IMR-90 (cell line): ENCODE measurements at regions not wholly inside any gene's neighbourhood (a gene's known extent, or its start where the extent isn't known, plus 50 kb on each side); places are given as distances from the start of the nearest gene placed in this dataset.

Experiments used
- ATAC-seq: fragments of 200-7000 bp; cut with Tn5 transposase; 2 replicates; pipeline ENCODE4 v1.9.1; 2020; ENCODE audit warnings: low read depth, mild to moderate bottlenecking, moderate library complexity
- BruUV-seq: library from RNA; stranded (reverse); fragments of 400-500 nt; replicated peaks from 2 replicates; lab custom pipeline; 2021; lab: Mats Ljungman, UMichigan
- CTCF ChIA-PET: fragments of 300-600 bp; formaldehyde crosslinking; extraction: SDS; loops from one replicate; lab custom pipeline; 2021; ENCODE audit warnings: antibody characterized with exemption; lab: Yijun Ruan, JAX
- POLR2A ChIA-PET: fragments of 300-600 bp; sonication (Branson Sonifier 250); formaldehyde crosslinking; loops from one replicate; lab custom pipeline; 2022; ENCODE audit warnings: antibody characterized with exemption; ENCODE audit not compliant: unreplicated experiment; lab: Charles Lee
- DNase-seq: peaks from one replicate; pipeline ENCODE4 v3.0.0; 2013
- H2AFZ ChIP-seq: replicated peaks from 2 replicates; pipeline ENCODE3; 2013; ENCODE audit warnings: low read length, mild to moderate bottlenecking; ENCODE audit not compliant: poor library complexity
- H2AK5ac ChIP-seq: 2 replicates; pipeline ENCODE4 v1.6.1; 2013; ENCODE audit warnings: low read depth, low read length, inconsistent platforms
- H2AK9ac ChIP-seq: replicated peaks from 2 replicates; pipeline ENCODE3; 2013; ENCODE audit warnings: mild to moderate bottlenecking, low read depth, low read length, moderate library complexity; ENCODE audit not compliant: poor library complexity
- H2BK120ac ChIP-seq: 2 replicates; pipeline ENCODE4 v1.6.1; 2013; ENCODE audit warnings: low read depth, low read length, inconsistent platforms
- H2BK15ac ChIP-seq: 3 replicates; pipeline ENCODE4 v1.6.1; 2013; ENCODE audit warnings: low read depth, low read length, inconsistent platforms
- H2BK20ac ChIP-seq: 2 replicates; pipeline ENCODE4 v1.6.1; 2013; ENCODE audit warnings: low read depth, mild to moderate bottlenecking, inconsistent platforms, low read length, moderate library complexity
- H2BK5ac ChIP-seq: 2 replicates; pipeline ENCODE4 v1.6.1; 2013; ENCODE audit warnings: mild to moderate bottlenecking, low read depth, low read length, inconsistent platforms; ENCODE audit not compliant: poor library complexity, severe bottlenecking
- H3K14ac ChIP-seq: replicated peaks from 2 replicates; pipeline ENCODE4 v1.6.1; 2013; ENCODE audit warnings: low read depth, low read length, inconsistent platforms
- H3K18ac ChIP-seq: 2 replicates; pipeline ENCODE4 v1.6.1; 2013; ENCODE audit warnings: low read depth, low read length, control low read depth
- H3K23ac ChIP-seq: 2 replicates; pipeline ENCODE4 v1.6.1; 2013; ENCODE audit warnings: low read depth, low read length, inconsistent platforms
- H3K27ac ChIP-seq: 2 replicates; pipeline ENCODE4 v1.5.1; 2013; ENCODE audit warnings: mild to moderate bottlenecking, control low read depth, low read length; ENCODE audit not compliant: insufficient read depth
- H3K27me3 ChIP-seq: 2 replicates; pipeline ENCODE4 v1.6.1; 2013; ENCODE audit warnings: low read length; ENCODE audit not compliant: control insufficient read depth, insufficient read depth
- H3K36me3 ChIP-seq: 2 replicates; pipeline ENCODE4 v1.6.1; 2013; ENCODE audit warnings: low read length, mixed read lengths; ENCODE audit not compliant: control insufficient read depth, insufficient read depth
- H3K4ac ChIP-seq: 2 replicates; pipeline ENCODE4 v1.6.1; 2013; ENCODE audit warnings: low read depth, low read length, inconsistent platforms
- H3K4me1 ChIP-seq: 2 replicates; pipeline ENCODE4 v1.6.1; 2013; ENCODE audit warnings: low read length, mixed read lengths; ENCODE audit not compliant: control insufficient read depth, insufficient read depth
- H3K4me2 ChIP-seq: 2 replicates; pipeline ENCODE4 v1.6.1; 2013; ENCODE audit warnings: low read depth, mild to moderate bottlenecking, control low read depth, low read length, moderate library complexity
- H3K4me3 ChIP-seq: 2 replicates; pipeline ENCODE4 v1.5.1; 2013; ENCODE audit warnings: low read depth, mild to moderate bottlenecking, control low read depth, low read length, moderate library complexity; ENCODE audit not compliant: insufficient read depth
- H3K56ac ChIP-seq: 2 replicates; pipeline ENCODE4 v1.6.1; 2013; ENCODE audit warnings: low read length, inconsistent platforms; ENCODE audit not compliant: insufficient read depth; ENCODE audit errors: extremely low read depth
- H3K79me1 ChIP-seq, 2 experiments: 2 replicates each; pipeline ENCODE4 v1.6.1; 2013; ENCODE audit warnings: low read length in 2 of 2, inconsistent platforms in 1 of 2, low read depth in 1 of 2
- H3K9ac ChIP-seq: 2 replicates; pipeline ENCODE4 v1.6.1; 2013; ENCODE audit warnings: low read depth, low read length, control low read depth
- H3K9me1 ChIP-seq: 2 replicates; pipeline ENCODE4 v1.6.1; 2013; ENCODE audit warnings: low read length, inconsistent platforms; ENCODE audit not compliant: insufficient read depth
- H3K9me3 ChIP-seq: 2 replicates; pipeline ENCODE4 v1.6.1; 2013; ENCODE audit warnings: low read length; ENCODE audit not compliant: control insufficient read depth, insufficient read depth
- H4K20me1 ChIP-seq: 2 replicates; pipeline ENCODE4 v1.6.1; 2013; ENCODE audit warnings: low read length, inconsistent platforms; ENCODE audit not compliant: insufficient read depth
- H4K5ac ChIP-seq: 2 replicates; pipeline ENCODE4 v1.6.1; 2013; ENCODE audit warnings: mild to moderate bottlenecking, low read depth, low read length, control low read depth
- H4K8ac ChIP-seq, 2 experiments: 2 replicates each; pipeline ENCODE4 v1.6.1; 2013; ENCODE audit warnings: low read depth in 2 of 2, low read length in 2 of 2, control low read depth in 1 of 2, inconsistent platforms in 1 of 2
- H4K91ac ChIP-seq: 2 replicates; pipeline ENCODE4 v1.6.1; 2013; ENCODE audit warnings: low read depth, low read length, inconsistent platforms; ENCODE audit not compliant: insufficient read depth
- CEBPB ChIP-seq: IDR thresholded peaks from 2 replicates; pipeline ENCODE4 v1.6.1; 2012; ENCODE audit warnings: low read depth, low read length, improper control_type of control experiment
- FOS ChIP-seq: fragments of 150-350 bp; IDR thresholded peaks from 2 replicates; pipeline ENCODE4 v1.6.1; 2016; ENCODE audit warnings: low read depth, low read length
- WGBS, 2 experiments: methylation state at CpG; one replicate each; pipeline versions ENCODE4 v1.1.5 to v1.1.7; 2013; ENCODE audit warnings: missing lambda C conversion rate in 2 of 2; ENCODE audit not compliant: insufficient read length in 1 of 2; ENCODE audit errors: extremely low coverage in 2 of 2; 5-methylcytosine and 5-hydroxymethylcytosine counted together
- dilution Hi-C: fragments of 300-500 bp; cut with HindIII; formaldehyde crosslinking; loops from one replicate; pipeline ENCODE4 v1.14.3; 2018; ENCODE audit warnings: low sequenced_read_pairs; ENCODE audit not compliant: unreplicated experiment
- in situ Hi-C: fragments of 300-500 bp; cut with MboI; formaldehyde crosslinking; loops from 3 replicates; pipeline ENCODE4 v1.14.3; 2019; ENCODE audit warnings: low sequenced_read_pairs, inconsistent platforms, mixed read lengths
- intact Hi-C: fragments of 100-400 bp; cut with micrococcal nuclease; formaldehyde crosslinking; loops from 2 replicates; pipeline ENCODE4 v1.10.0; 2022

DNA sequence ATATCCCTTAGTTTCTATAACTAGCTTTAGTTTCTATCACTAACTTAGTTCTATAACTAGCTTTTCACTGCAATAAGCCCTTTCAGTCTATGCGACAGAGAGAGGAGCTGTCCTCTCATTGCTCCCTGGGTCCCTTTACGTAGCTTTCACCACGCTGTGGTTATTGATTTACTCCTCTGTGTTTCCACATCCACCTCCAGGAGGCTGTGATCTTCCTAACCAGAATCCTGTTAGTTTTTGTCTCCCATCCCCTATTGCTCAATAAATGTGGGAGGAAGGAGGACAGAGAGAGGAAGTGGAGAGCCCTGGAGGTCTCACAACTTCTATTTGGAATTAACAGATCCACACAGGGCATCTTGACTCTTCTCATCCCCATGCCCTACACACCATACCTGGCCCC is 1036.1 kb downstream of the MCTP2 start:
- WGBS, 2 experiments, result no CpG with 5 or more reads among the region's 3 CpGs
- no peak overlapping the region for H2AK9ac ChIP-seq
- BruUV-seq, result no TSS peak
- peak overlapping the region; percentile 49 for H3K4ac ChIP-seq
- H3K9me1 ChIP-seq, result peaks cover 4% of the 10 kb centered on the region
- ChIA-PET CTCF (interaction anchor here (1.6 kb wide), 1 partner anchor 10 kb away, joined by 6 read pairs; no protein-coding TSS in a partner anchor), POLR2A (no interaction called here)
- 0 out of 2 replicates have a peak overlapping the region, but pooled peaks have one; percentile 21 for H3K14ac ChIP-seq
- H3K18ac ChIP-seq, result no peak overlapping the region
- no peak overlapping the region; the same call in 2 of the 3 replicates for H2BK15ac ChIP-seq
- no peak overlapping the region for H3K4me3 ChIP-seq
- H3K56ac ChIP-seq, result no peak overlapping the region
- no peak overlapping the region for H4K5ac ChIP-seq
- no peak overlapping the region for H3K9ac ChIP-seq
- no peak for ATAC-seq
- H3K27ac ChIP-seq, result no peak overlapping the region
- H3K4me2 ChIP-seq, result no peak overlapping the region
- intact Hi-C loops, result loop anchor here (10.0 kb wide), 1 partner anchor 397 kb away; no protein-coding TSS in a partner anchor
- no peak for DNase-seq
- H4K8ac ChIP-seq, result no peak overlapping the region
- no peak overlapping the region for H2BK5ac ChIP-seq
- H2BK120ac ChIP-seq, result peak overlapping the region; percentile 75
- no peaks in the 10 kb centered on the region for H3K27me3 ChIP-seq
- dilution Hi-C loops, result no loop called here
- H4K91ac ChIP-seq, result peak overlapping the region; percentile 7; the same call in 1 of the 2 replicates
- H3K9me3 ChIP-seq, result no peaks in the 10 kb centered on the region
- H3K79me1 ChIP-seq, result no peaks in the 10 kb centered on the region
- peak overlapping the region; percentile 52 for H2AFZ ChIP-seq
- no peaks in the 10 kb centered on the region for H4K20me1 ChIP-seq
- in situ Hi-C loops, result loop anchor here (25.0 kb wide), 1 partner anchor 1970 kb away; no protein-coding TSS in a partner anchor
- H2BK20ac ChIP-seq, result peak overlapping the region; percentile 31; the same call in 1 of the 2 replicates
- TF ChIP-seq FOS, result no peak
- peak; percentile 46 for TF ChIP-seq CEBPB
- H3K23ac ChIP-seq, result peak overlapping the region; percentile 26; the same call in 1 of the 2 replicates
- peak overlapping the region; percentile 29; the same call in 1 of the 2 replicates for H2AK5ac ChIP-seq
- no peaks in the 10 kb centered on the region for H3K36me3 ChIP-seq
- H3K4me1 ChIP-seq, result peaks cover 11% of the 10 kb centered on the region
